Glomerular endothelial cell (primary cell): ENCODE measurements at regions not wholly inside any gene's neighbourhood (a gene's known extent, or its start where the extent isn't known, plus 50 kb on each side); places are given as distances from the start of the nearest gene placed in this dataset.
"Not testable (repeated sequence)": the region's sequence is repeated elsewhere in the genome, so short reads cannot be mapped to it uniquely, and the experiment has no call there.

Experiments used
- DNase-seq: peaks from one replicate; pipeline ENCODE4 v3.0.0-alpha.2; 2011; ENCODE audit warnings: low read depth, low spot score; ENCODE audit errors: extremely low read depth

GRCh38 chr6:148021165-148021564 is 321.5 kb upstream of the SASH1 start:
- DNase-seq = peak; percentile 72

- peak; percentile 54 for DNase-seq
Observed at GRCh38 chr6:148021699-148022098, 320.9 kb upstream of the SASH1 start.

GRCh38 chr6:148022279-148022678 is 320.4 kb upstream of the SASH1 start:
- not testable (repeated sequence) for DNase-seq

- no peak for DNase-seq
Observed at GRCh38 chr6:148027201-148027600, 315.4 kb upstream of the SASH1 start.

- DNase-seq = no peak
Observed at GRCh38 chr6:148035806-148036390, 306.7 kb upstream of the SASH1 start.

GRCh38 chr6:148037496-148037895 is 305.1 kb upstream of the SASH1 start:
- DNase-seq = no peak

- DNase-seq = no peak
Observed at GRCh38 chr6:148041546-148041945, 301.1 kb upstream of the SASH1 start.

- no peak for DNase-seq
Observed at GRCh38 chr6:148042536-148042935, 300.1 kb upstream of the SASH1 start.

GRCh38 chr6:148044261-148044751 is 298.3 kb upstream of the SASH1 start:
- DNase-seq = no peak

GRCh38 chr6:148044921-148045320 is 297.7 kb upstream of the SASH1 start:
- DNase-seq = no peak

- no peak for DNase-seq
Observed at GRCh38 chr6:148053209-148053608, 289.4 kb upstream of the SASH1 start.

GRCh38 chr6:148053796-148054195 is 288.8 kb upstream of the SASH1 start:
- DNase-seq = no peak

- DNase-seq = no peak
Observed at GRCh38 chr6:148054219-148054618, 288.4 kb upstream of the SASH1 start.

- DNase-seq = no peak
Observed at GRCh38 chr6:148055419-148055818, 287.2 kb upstream of the SASH1 start.

GRCh38 chr6:148059869-148060268 is 282.8 kb upstream of the SASH1 start:
- DNase-seq = no peak

GRCh38 chr6:148064406-148065134 is 278.1 kb upstream of the SASH1 start:
- DNase-seq = peak; percentile 66

GRCh38 chr6:148068437-148069061 is 274.1 kb upstream of the SASH1 start:
- no peak for DNase-seq

- no peak for DNase-seq
Observed at GRCh38 chr6:148069256-148069655, 273.4 kb upstream of the SASH1 start.

GRCh38 chr6:148074291-148074690 is 268.3 kb upstream of the SASH1 start:
- no peak for DNase-seq

- no peak for DNase-seq
Observed at GRCh38 chr6:148074738-148075137, 267.9 kb upstream of the SASH1 start.

GRCh38 chr6:148075352-148075751 is 267.3 kb upstream of the SASH1 start:
- no peak for DNase-seq

GRCh38 chr6:148076051-148076450 is 266.6 kb upstream of the SASH1 start:
- DNase-seq = no peak
